IMR-90 (cell line): ENCODE measurements at regions not wholly inside any gene's neighbourhood (a gene's known extent, or its start where the extent isn't known, plus 50 kb on each side); places are given as distances from the start of the nearest gene placed in this dataset.

Experiments
- ATAC-seq: fragments of 200-7000 bp; cut with Tn5 transposase; 2 replicates; pipeline ENCODE4 v1.9.1; 2020; ENCODE audit warnings: low read depth, mild to moderate bottlenecking, moderate library complexity
- BruUV-seq: library from RNA; stranded (reverse); fragments of 400-500 nt; replicated peaks from 2 replicates; lab custom pipeline; 2021; lab: Mats Ljungman, UMichigan
- CTCF ChIA-PET: fragments of 300-600 bp; formaldehyde crosslinking; extraction: SDS; loops from one replicate; lab custom pipeline; 2021; ENCODE audit warnings: antibody characterized with exemption; lab: Yijun Ruan, JAX
- POLR2A ChIA-PET: fragments of 300-600 bp; sonication (Branson Sonifier 250); formaldehyde crosslinking; loops from one replicate; lab custom pipeline; 2022; ENCODE audit warnings: antibody characterized with exemption; ENCODE audit not compliant: unreplicated experiment; lab: Charles Lee
- DNase-seq: peaks from one replicate; pipeline ENCODE4 v3.0.0; 2013
- H2AFZ ChIP-seq: replicated peaks from 2 replicates; pipeline ENCODE3; 2013; ENCODE audit warnings: low read length, mild to moderate bottlenecking; ENCODE audit not compliant: poor library complexity
- H2AK5ac ChIP-seq: 2 replicates; pipeline ENCODE4 v1.6.1; 2013; ENCODE audit warnings: low read depth, low read length, inconsistent platforms
- H2AK9ac ChIP-seq: replicated peaks from 2 replicates; pipeline ENCODE3; 2013; ENCODE audit warnings: mild to moderate bottlenecking, low read depth, low read length, moderate library complexity; ENCODE audit not compliant: poor library complexity
- H2BK120ac ChIP-seq: 2 replicates; pipeline ENCODE4 v1.6.1; 2013; ENCODE audit warnings: low read depth, low read length, inconsistent platforms
- H2BK15ac ChIP-seq: 3 replicates; pipeline ENCODE4 v1.6.1; 2013; ENCODE audit warnings: low read depth, low read length, inconsistent platforms
- H2BK20ac ChIP-seq: 2 replicates; pipeline ENCODE4 v1.6.1; 2013; ENCODE audit warnings: low read depth, mild to moderate bottlenecking, inconsistent platforms, low read length, moderate library complexity
- H2BK5ac ChIP-seq: 2 replicates; pipeline ENCODE4 v1.6.1; 2013; ENCODE audit warnings: mild to moderate bottlenecking, low read depth, low read length, inconsistent platforms; ENCODE audit not compliant: poor library complexity, severe bottlenecking
- H3K14ac ChIP-seq: replicated peaks from 2 replicates; pipeline ENCODE4 v1.6.1; 2013; ENCODE audit warnings: low read depth, low read length, inconsistent platforms
- H3K18ac ChIP-seq: 2 replicates; pipeline ENCODE4 v1.6.1; 2013; ENCODE audit warnings: low read depth, low read length, control low read depth
- H3K23ac ChIP-seq: 2 replicates; pipeline ENCODE4 v1.6.1; 2013; ENCODE audit warnings: low read depth, low read length, inconsistent platforms
- H3K27ac ChIP-seq: 2 replicates; pipeline ENCODE4 v1.5.1; 2013; ENCODE audit warnings: mild to moderate bottlenecking, control low read depth, low read length; ENCODE audit not compliant: insufficient read depth
- H3K27me3 ChIP-seq: 2 replicates; pipeline ENCODE4 v1.6.1; 2013; ENCODE audit warnings: low read length; ENCODE audit not compliant: control insufficient read depth, insufficient read depth
- H3K36me3 ChIP-seq: 2 replicates; pipeline ENCODE4 v1.6.1; 2013; ENCODE audit warnings: low read length, mixed read lengths; ENCODE audit not compliant: control insufficient read depth, insufficient read depth
- H3K4ac ChIP-seq: 2 replicates; pipeline ENCODE4 v1.6.1; 2013; ENCODE audit warnings: low read depth, low read length, inconsistent platforms
- H3K4me1 ChIP-seq: 2 replicates; pipeline ENCODE4 v1.6.1; 2013; ENCODE audit warnings: low read length, mixed read lengths; ENCODE audit not compliant: control insufficient read depth, insufficient read depth
- H3K4me2 ChIP-seq: 2 replicates; pipeline ENCODE4 v1.6.1; 2013; ENCODE audit warnings: low read depth, mild to moderate bottlenecking, control low read depth, low read length, moderate library complexity
- H3K4me3 ChIP-seq: 2 replicates; pipeline ENCODE4 v1.5.1; 2013; ENCODE audit warnings: low read depth, mild to moderate bottlenecking, control low read depth, low read length, moderate library complexity; ENCODE audit not compliant: insufficient read depth
- H3K56ac ChIP-seq: 2 replicates; pipeline ENCODE4 v1.6.1; 2013; ENCODE audit warnings: low read length, inconsistent platforms; ENCODE audit not compliant: insufficient read depth; ENCODE audit errors: extremely low read depth
- H3K79me1 ChIP-seq, 2 experiments: 2 replicates each; pipeline ENCODE4 v1.6.1; 2013; ENCODE audit warnings: low read length in 2 of 2, inconsistent platforms in 1 of 2, low read depth in 1 of 2
- H3K9ac ChIP-seq: 2 replicates; pipeline ENCODE4 v1.6.1; 2013; ENCODE audit warnings: low read depth, low read length, control low read depth
- H3K9me1 ChIP-seq: 2 replicates; pipeline ENCODE4 v1.6.1; 2013; ENCODE audit warnings: low read length, inconsistent platforms; ENCODE audit not compliant: insufficient read depth
- H3K9me3 ChIP-seq: 2 replicates; pipeline ENCODE4 v1.6.1; 2013; ENCODE audit warnings: low read length; ENCODE audit not compliant: control insufficient read depth, insufficient read depth
- H4K20me1 ChIP-seq: 2 replicates; pipeline ENCODE4 v1.6.1; 2013; ENCODE audit warnings: low read length, inconsistent platforms; ENCODE audit not compliant: insufficient read depth
- H4K5ac ChIP-seq: 2 replicates; pipeline ENCODE4 v1.6.1; 2013; ENCODE audit warnings: mild to moderate bottlenecking, low read depth, low read length, control low read depth
- H4K8ac ChIP-seq, 2 experiments: 2 replicates each; pipeline ENCODE4 v1.6.1; 2013; ENCODE audit warnings: low read depth in 2 of 2, low read length in 2 of 2, control low read depth in 1 of 2, inconsistent platforms in 1 of 2
- H4K91ac ChIP-seq: 2 replicates; pipeline ENCODE4 v1.6.1; 2013; ENCODE audit warnings: low read depth, low read length, inconsistent platforms; ENCODE audit not compliant: insufficient read depth
- BHLHE40 ChIP-seq: fragments of 150-350 bp; IDR thresholded peaks from 2 replicates; pipeline ENCODE4 v1.6.1; 2016; ENCODE audit warnings: mild to moderate bottlenecking, low read depth, low read length
- CHD1 ChIP-seq: IDR thresholded peaks from 2 replicates; pipeline ENCODE4 v1.6.1; 2012; ENCODE audit warnings: low read depth, low read length, improper control_type of control experiment
- FOS ChIP-seq: fragments of 150-350 bp; IDR thresholded peaks from 2 replicates; pipeline ENCODE4 v1.6.1; 2016; ENCODE audit warnings: low read depth, low read length
- MAFK ChIP-seq: IDR thresholded peaks from 2 replicates; pipeline ENCODE4 v1.6.1; 2012; ENCODE audit warnings: low read depth, low read length, improper control_type of control experiment
- RCOR1 ChIP-seq: IDR thresholded peaks from 2 replicates; pipeline ENCODE4 v1.6.1; 2012; ENCODE audit warnings: mild to moderate bottlenecking, low read length, improper control_type of control experiment; ENCODE audit not compliant: insufficient replicate concordance
- WGBS, 2 experiments: methylation state at CpG; one replicate each; pipeline versions ENCODE4 v1.1.5 to v1.1.7; 2013; ENCODE audit warnings: missing lambda C conversion rate in 2 of 2; ENCODE audit not compliant: insufficient read length in 1 of 2; ENCODE audit errors: extremely low coverage in 2 of 2; 5-methylcytosine and 5-hydroxymethylcytosine counted together
- dilution Hi-C: fragments of 300-500 bp; cut with HindIII; formaldehyde crosslinking; loops from one replicate; pipeline ENCODE4 v1.14.3; 2018; ENCODE audit warnings: low sequenced_read_pairs; ENCODE audit not compliant: unreplicated experiment
- in situ Hi-C: fragments of 300-500 bp; cut with MboI; formaldehyde crosslinking; loops from 3 replicates; pipeline ENCODE4 v1.14.3; 2019; ENCODE audit warnings: low sequenced_read_pairs, inconsistent platforms, mixed read lengths
- intact Hi-C: fragments of 100-400 bp; cut with micrococcal nuclease; formaldehyde crosslinking; loops from 2 replicates; pipeline ENCODE4 v1.10.0; 2022

- ATAC-seq (peak; percentile 35), DNase-seq (peak; percentile 20)
- H2AK5ac ChIP-seq, result peak overlapping the region; percentile 47; the same call in 1 of the 2 replicates
- peak overlapping the region; percentile 20 to 61; a peak in 2 of 4 replicates for H4K8ac ChIP-seq
- peak overlapping the region; percentile 62 for H3K4me3 ChIP-seq
- peak overlapping the region; percentile 86 for H3K4me2 ChIP-seq
- H3K27me3 ChIP-seq, result no peaks in the 10 kb centered on the region
- H3K4ac ChIP-seq, result peak overlapping the region; percentile 79
- H3K36me3 ChIP-seq, result no peaks in the 10 kb centered on the region
- WGBS, 2 experiments, result no CpG with 5 or more reads among the region's 6 CpGs
- H3K79me1 ChIP-seq, result no peaks in the 10 kb centered on the region
- CTCF ChIA-PET, result no interaction called here
- no peaks in the 10 kb centered on the region for H3K9me3 ChIP-seq
- peak overlapping the region; percentile 95 for H2BK120ac ChIP-seq
- peak overlapping the region; percentile 37; the same call in 1 of the 2 replicates for H4K5ac ChIP-seq
- H2AFZ ChIP-seq, result peak overlapping the region; percentile 70
- in situ Hi-C loops, result no loop called here
- H2BK5ac ChIP-seq, result peak overlapping the region; percentile 96
- H2BK15ac ChIP-seq, result peak overlapping the region; percentile 46; the same call in 2 of the 3 replicates
- peak overlapping the region; percentile 60 for H3K56ac ChIP-seq
- peak overlapping the region; percentile 77; the same call in 1 of the 2 replicates for H3K18ac ChIP-seq
- peak overlapping the region; percentile 75 for H3K23ac ChIP-seq
- H3K4me1 ChIP-seq, result peaks cover 2% of the 10 kb centered on the region; the same call in 1 of the 2 replicates
- peak overlapping the region; percentile 75 for H3K14ac ChIP-seq
- H4K91ac ChIP-seq, result peak overlapping the region; percentile 75
- H2BK20ac ChIP-seq, result peak overlapping the region; percentile 89
- H2AK9ac ChIP-seq, result no peak overlapping the region
- intact Hi-C loops, result no loop called here
- H3K27ac ChIP-seq, result peak overlapping the region; percentile 6
- dilution Hi-C loops, result no loop called here
- POLR2A ChIA-PET, result interaction anchor here (0.5 to 0.7 kb wide), 2 partner anchors 525 to 813 kb away, joined by 3 to 5 read pairs; no protein-coding TSS in a partner anchor
- no TSS peak for BruUV-seq
- H3K9me1 ChIP-seq, result no peaks in the 10 kb centered on the region
- H4K20me1 ChIP-seq, result no peaks in the 10 kb centered on the region
- TF ChIP-seq FOS, result no peak
- TF ChIP-seq RCOR1, result no peak
- no peak for TF ChIP-seq MAFK
- TF ChIP-seq BHLHE40, result no peak
- no peak for TF ChIP-seq CHD1
- peak overlapping the region; percentile 41; the same call in 1 of the 2 replicates for H3K9ac ChIP-seq
Observed at GRCh38 chr6:141482796-141483597, 649.7 kb upstream of the GJE1 start.
